Gastroesophageal sphincter (tissue), 3 donors: ENCODE measurements at regions not wholly inside any gene's neighbourhood (a gene's known extent, or its start where the extent isn't known, plus 50 kb on each side); places are given as distances from the start of the nearest gene placed in this dataset.

ENCODE experiments used
- EP300 ChIP-seq: sonication (generic); formaldehyde crosslinking; IDR thresholded peaks from one replicate; pipeline ENCODE4 v1.6.1; 2017; ENCODE audit warnings: antibody characterized with exemption, mild to moderate bottlenecking
- POLR2A ChIP-seq, 2 donors: fragments of 450-650 bp; IDR thresholded peaks; one replicate each; pipeline ENCODE4 v1.6.1; 2017; ENCODE audit warnings: antibody characterized with exemption in 2 of 2, mild to moderate bottlenecking in 2 of 2, moderate library complexity in 1 of 2
- POLR2AphosphoS5 ChIP-seq: sonication (generic); formaldehyde crosslinking; IDR thresholded peaks from one replicate; pipeline ENCODE4 v1.6.1; 2017; ENCODE audit warnings: antibody characterized with exemption
- TF ChIP-seq, protein P1 (sequence below), 4 experiments: fragments of 200-600 bp in 2 of 4; fragments of 450-650 bp in 2 of 4; sonication (generic) in 1 of 4; IDR thresholded peaks; one replicate each; pipeline ENCODE4 v1.5.1; 2017 to 2019; ENCODE audit warnings: antibody characterized with exemption in 4 of 4, mild to moderate bottlenecking in 2 of 4, moderate library complexity in 2 of 4

GRCh38 chr9:2964470-2964869 is 120.6 kb upstream of the PUM3 start:
- TF ChIP-seq, protein P1, sequence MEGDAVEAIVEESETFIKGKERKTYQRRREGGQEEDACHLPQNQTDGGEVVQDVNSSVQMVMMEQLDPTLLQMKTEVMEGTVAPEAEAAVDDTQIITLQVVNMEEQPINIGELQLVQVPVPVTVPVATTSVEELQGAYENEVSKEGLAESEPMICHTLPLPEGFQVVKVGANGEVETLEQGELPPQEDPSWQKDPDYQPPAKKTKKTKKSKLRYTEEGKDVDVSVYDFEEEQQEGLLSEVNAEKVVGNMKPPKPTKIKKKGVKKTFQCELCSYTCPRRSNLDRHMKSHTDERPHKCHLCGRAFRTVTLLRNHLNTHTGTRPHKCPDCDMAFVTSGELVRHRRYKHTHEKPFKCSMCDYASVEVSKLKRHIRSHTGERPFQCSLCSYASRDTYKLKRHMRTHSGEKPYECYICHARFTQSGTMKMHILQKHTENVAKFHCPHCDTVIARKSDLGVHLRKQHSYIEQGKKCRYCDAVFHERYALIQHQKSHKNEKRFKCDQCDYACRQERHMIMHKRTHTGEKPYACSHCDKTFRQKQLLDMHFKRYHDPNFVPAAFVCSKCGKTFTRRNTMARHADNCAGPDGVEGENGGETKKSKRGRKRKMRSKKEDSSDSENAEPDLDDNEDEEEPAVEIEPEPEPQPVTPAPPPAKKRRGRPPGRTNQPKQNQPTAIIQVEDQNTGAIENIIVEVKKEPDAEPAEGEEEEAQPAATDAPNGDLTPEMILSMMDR (IDR thresholded peaks at IDR 0.05) = no peak
- TF ChIP-seq POLR2A (IDR thresholded peaks at IDR 0.05) = no peak
- no peak for TF ChIP-seq POLR2AphosphoS5
- TF ChIP-seq EP300 = no peak
